Large intestine (tissue), 3 donors: ENCODE measurements at regions not wholly inside any gene's neighbourhood (a gene's known extent, or its start where the extent isn't known, plus 50 kb on each side); places are given as distances from the start of the nearest gene placed in this dataset.
"Not testable (repeated sequence)": the region's sequence is repeated elsewhere in the genome, so short reads cannot be mapped to it uniquely, and the experiment has no call there.

Experiments used
- DNase-seq, 2 donors: peaks; one replicate each; pipeline versions ENCODE4 v3.0.0 to v3.0.0-alpha.2; 2013
- H3K27ac ChIP-seq: one replicate; pipeline ENCODE4 v1.5.1; 2013; ENCODE audit warnings: low read length
- H3K27me3 ChIP-seq: 2 replicates; pipeline ENCODE4 v1.6.1; 2013; ENCODE audit warnings: low read length; ENCODE audit not compliant: control insufficient read depth, insufficient read depth
- H3K36me3 ChIP-seq: 2 replicates; pipeline ENCODE4 v1.6.1; 2013; ENCODE audit warnings: low read length; ENCODE audit not compliant: control insufficient read depth, insufficient read depth
- H3K4me1 ChIP-seq: one replicate; pipeline ENCODE4 v1.6.1; 2013; ENCODE audit warnings: low read length; ENCODE audit not compliant: control insufficient read depth, insufficient read depth
- H3K4me3 ChIP-seq: one replicate; pipeline ENCODE4 v1.5.1; 2013; ENCODE audit warnings: low read length
- H3K9me3 ChIP-seq: one replicate; pipeline ENCODE4 v1.6.1; 2013; ENCODE audit warnings: mild to moderate bottlenecking, low read depth, low read length, moderate library complexity; ENCODE audit not compliant: control insufficient read depth
- WGBS: methylation state at CpG from one replicate; pipeline ENCODE4 v1.1.5; 2013; ENCODE audit warnings: low lambda C conversion rate; ENCODE audit not compliant: insufficient coverage; 5-methylcytosine and 5-hydroxymethylcytosine counted together

GRCh38 chr10:89975071-89975470 is 273.7 kb downstream of the KIF20B start:
- no CpG with 5 or more reads among the region's 2 CpGs for WGBS
- no peak for DNase-seq
- Histone ChIP-seq H3K27ac (no peak overlapping the region), H3K4me3 (no peak overlapping the region), H3K27me3 (no peaks in the 10 kb centered on the region), H3K36me3 (no peaks in the 10 kb centered on the region), H3K9me3 (no peaks in the 10 kb centered on the region), H3K4me1 (no peaks in the 10 kb centered on the region)

DNA sequence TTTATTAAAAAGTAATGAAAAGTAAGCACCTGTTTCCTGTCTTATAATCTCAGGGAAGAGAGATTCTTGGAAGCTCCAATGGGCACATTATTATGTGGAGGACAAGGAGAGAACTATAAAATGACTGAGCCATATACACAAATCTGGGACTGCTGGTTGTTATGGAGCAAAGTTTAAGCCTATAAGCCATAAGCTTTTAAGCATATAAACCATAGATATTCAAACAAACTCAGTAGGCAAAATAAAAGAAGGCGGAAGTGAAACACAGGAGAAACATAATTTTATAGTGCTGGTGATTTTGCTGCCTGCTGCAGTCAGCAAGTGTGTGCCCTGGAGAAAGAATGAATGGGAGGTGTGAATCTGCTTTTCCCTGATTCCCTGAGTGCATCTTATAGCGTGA is 274.4 kb downstream of the KIF20B start:
- no peaks in the 10 kb centered on the region for H3K36me3 ChIP-seq
- no peaks in the 10 kb centered on the region for H3K9me3 ChIP-seq
- no peaks in the 10 kb centered on the region for H3K27me3 ChIP-seq
- no peak overlapping the region for H3K27ac ChIP-seq
- no peaks in the 10 kb centered on the region for H3K4me1 ChIP-seq
- no peak overlapping the region for H3K4me3 ChIP-seq
- 86% methylated on average over 1 of the region's 2 CpGs for WGBS
- DNase-seq, result no peak

DNA sequence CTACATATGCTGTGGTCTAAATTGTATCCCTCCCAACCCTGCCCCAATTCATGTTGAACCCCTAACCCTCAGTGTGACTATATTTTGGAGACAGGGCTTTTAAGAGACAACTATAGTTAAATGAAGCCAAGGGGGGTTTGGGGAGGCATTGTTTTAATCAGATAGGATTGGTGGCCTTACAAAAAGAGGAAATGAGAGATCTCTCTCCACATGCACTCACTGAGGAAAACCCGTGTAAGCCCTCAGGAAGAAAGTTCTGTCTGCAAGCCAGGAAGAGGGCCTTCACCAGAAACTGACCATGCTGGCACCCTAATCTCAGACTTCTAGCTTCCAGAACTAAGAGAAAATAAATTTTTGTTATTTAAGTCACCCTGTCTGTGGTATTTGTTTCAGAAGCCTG is 276.7 kb downstream of the KIF20B start:
- no peak overlapping the region for H3K27ac ChIP-seq
- no CpG with 5 or more reads among the region's 1 CpG for WGBS
- H3K36me3 ChIP-seq, result no peaks in the 10 kb centered on the region
- no peaks in the 10 kb centered on the region for H3K27me3 ChIP-seq
- H3K4me3 ChIP-seq, result no peak overlapping the region
- DNase-seq, result no peak
- H3K9me3 ChIP-seq, result no peaks in the 10 kb centered on the region
- no peaks in the 10 kb centered on the region for H3K4me1 ChIP-seq

DNA sequence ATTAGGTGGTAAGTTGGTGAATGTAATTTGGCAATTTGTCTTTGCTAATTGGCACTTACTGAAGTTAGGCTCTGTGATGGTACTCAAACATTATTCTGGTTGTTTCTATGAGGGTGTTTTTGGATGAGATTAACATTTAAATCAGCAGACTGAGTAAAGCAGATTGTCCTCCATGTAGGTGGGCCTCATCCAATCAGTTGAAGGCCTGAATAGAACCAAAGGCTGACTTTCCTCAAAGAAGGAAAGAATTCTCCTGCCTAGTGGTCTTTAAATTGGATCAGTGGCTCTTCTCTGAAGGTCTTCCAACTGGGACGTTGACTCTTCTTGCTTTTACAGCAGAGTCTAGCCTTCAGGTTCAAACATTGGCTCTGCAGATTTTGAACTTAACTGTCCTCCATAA is 278.3 kb downstream of the KIF20B start:
- DNase-seq, result no peak
- Histone ChIP-seq H3K27ac (no peak overlapping the region), H3K4me1 (no peaks in the 10 kb centered on the region), H3K27me3 (no peaks in the 10 kb centered on the region), H3K36me3 (no peaks in the 10 kb centered on the region), H3K4me3 (no peak overlapping the region), H3K9me3 (no peaks in the 10 kb centered on the region)
- no CpG with 5 or more reads among the region's 1 CpG for WGBS

GRCh38 chr10:89980166-89980565 is 278.8 kb downstream of the KIF20B start:
- no peaks in the 10 kb centered on the region for H3K27me3 ChIP-seq
- H3K27ac ChIP-seq, result no peak overlapping the region
- no peaks in the 10 kb centered on the region for H3K36me3 ChIP-seq
- no peaks in the 10 kb centered on the region for H3K4me1 ChIP-seq
- no peak overlapping the region for H3K4me3 ChIP-seq
- no peaks in the 10 kb centered on the region for H3K9me3 ChIP-seq
- WGBS, result 100% methylated on average over 2 of the region's 2 CpGs
- no peak for DNase-seq

DNA sequence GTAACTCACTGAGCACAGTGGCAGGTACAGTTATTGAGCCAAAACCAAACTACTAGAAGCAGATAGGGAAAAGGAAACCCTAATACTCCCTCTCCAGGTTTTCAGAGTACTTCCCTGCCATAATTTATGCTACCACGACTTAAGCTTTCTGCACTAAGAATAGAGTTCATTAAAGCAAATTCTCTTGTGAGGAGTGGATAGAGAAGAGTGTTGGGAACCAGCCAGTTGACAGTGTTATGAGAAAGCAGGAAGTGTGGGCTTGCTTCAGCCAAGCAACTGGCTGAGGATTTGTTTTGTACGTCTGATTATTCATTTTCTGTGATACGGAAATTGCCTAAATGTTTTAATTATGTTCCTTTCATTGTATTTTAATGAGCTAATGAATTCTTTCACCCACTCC is 280.5 kb downstream of the KIF20B start:
- Histone ChIP-seq H3K9me3 (no peaks in the 10 kb centered on the region), H3K27me3 (no peaks in the 10 kb centered on the region), H3K4me3 (no peak overlapping the region), H3K27ac (no peak overlapping the region), H3K4me1 (no peaks in the 10 kb centered on the region), H3K36me3 (no peaks in the 10 kb centered on the region)
- WGBS, result 86% methylated on average over 1 of the region's 3 CpGs
- no peak for DNase-seq

GRCh38 chr10:89985446-89985845 is 284.1 kb downstream of the KIF20B start:
- no peaks in the 10 kb centered on the region for H3K36me3 ChIP-seq
- H3K27me3 ChIP-seq, result no peaks in the 10 kb centered on the region
- no peak overlapping the region for H3K27ac ChIP-seq
- WGBS, result no CpG with 5 or more reads among the region's 7 CpGs
- H3K9me3 ChIP-seq, result no peaks in the 10 kb centered on the region
- no peaks in the 10 kb centered on the region for H3K4me1 ChIP-seq
- DNase-seq, result no peak
- no peak overlapping the region for H3K4me3 ChIP-seq

- not testable (repeated sequence) for H3K27me3 ChIP-seq, H3K4me3 ChIP-seq, H3K36me3 ChIP-seq, DNase-seq, H3K4me1 ChIP-seq, H3K9me3 ChIP-seq, H3K27ac ChIP-seq
These were observed 287.0 kb downstream of the KIF20B start for GRCh38 chr10:89988361-89988760.

GRCh38 chr10:89992575-89992974 is 291.2 kb downstream of the KIF20B start:
- 100% methylated on average over 1 of the region's 1 CpG for WGBS
- no peak for DNase-seq
- H3K36me3 ChIP-seq, result no peaks in the 10 kb centered on the region
- no peak overlapping the region for H3K27ac ChIP-seq
- no peaks in the 10 kb centered on the region for H3K4me1 ChIP-seq
- no peaks in the 10 kb centered on the region for H3K27me3 ChIP-seq
- H3K4me3 ChIP-seq, result no peak overlapping the region
- no peaks in the 10 kb centered on the region for H3K9me3 ChIP-seq

GRCh38 chr10:90007226-90007625 is 305.8 kb downstream of the KIF20B start:
- DNase-seq, result no peak
- H3K36me3 ChIP-seq, result no peaks in the 10 kb centered on the region
- WGBS, result 100% methylated on average over 1 of the region's 1 CpG
- H3K27ac ChIP-seq, result no peak overlapping the region
- H3K27me3 ChIP-seq, result no peaks in the 10 kb centered on the region
- H3K4me3 ChIP-seq, result no peak overlapping the region
- no peaks in the 10 kb centered on the region for H3K4me1 ChIP-seq
- no peaks in the 10 kb centered on the region for H3K9me3 ChIP-seq

GRCh38 chr10:90011281-90011680 is 309.9 kb downstream of the KIF20B start:
- H3K36me3 ChIP-seq, DNase-seq: not testable (repeated sequence)
- WGBS, result no CpG with 5 or more reads among the region's 14 CpGs

More at GRCh38 chr10:90011281-90011680, 309.9 kb downstream of the KIF20B start:
- not testable (repeated sequence) for H3K27me3 ChIP-seq, H3K9me3 ChIP-seq, H3K27ac ChIP-seq, H3K4me3 ChIP-seq, H3K4me1 ChIP-seq
